IMR-90 (cell line): ENCODE measurements at regions not wholly inside any gene's neighbourhood (a gene's known extent, or its start where the extent isn't known, plus 50 kb on each side); places are given as distances from the start of the nearest gene placed in this dataset.

Source experiments
- ATAC-seq: fragments of 200-7000 bp; cut with Tn5 transposase; 2 replicates; pipeline ENCODE4 v1.9.1; 2020; ENCODE audit warnings: low read depth, mild to moderate bottlenecking, moderate library complexity
- BruUV-seq: library from RNA; stranded (reverse); fragments of 400-500 nt; replicated peaks from 2 replicates; lab custom pipeline; 2021; lab: Mats Ljungman, UMichigan
- CTCF ChIA-PET: fragments of 300-600 bp; formaldehyde crosslinking; extraction: SDS; loops from one replicate; lab custom pipeline; 2021; ENCODE audit warnings: antibody characterized with exemption; lab: Yijun Ruan, JAX
- POLR2A ChIA-PET: fragments of 300-600 bp; sonication (Branson Sonifier 250); formaldehyde crosslinking; loops from one replicate; lab custom pipeline; 2022; ENCODE audit warnings: antibody characterized with exemption; ENCODE audit not compliant: unreplicated experiment; lab: Charles Lee
- DNase-seq: peaks from one replicate; pipeline ENCODE4 v3.0.0; 2013
- H2AFZ ChIP-seq: replicated peaks from 2 replicates; pipeline ENCODE3; 2013; ENCODE audit warnings: low read length, mild to moderate bottlenecking; ENCODE audit not compliant: poor library complexity
- H2AK5ac ChIP-seq: 2 replicates; pipeline ENCODE4 v1.6.1; 2013; ENCODE audit warnings: low read depth, low read length, inconsistent platforms
- H2AK9ac ChIP-seq: replicated peaks from 2 replicates; pipeline ENCODE3; 2013; ENCODE audit warnings: mild to moderate bottlenecking, low read depth, low read length, moderate library complexity; ENCODE audit not compliant: poor library complexity
- H2BK120ac ChIP-seq: 2 replicates; pipeline ENCODE4 v1.6.1; 2013; ENCODE audit warnings: low read depth, low read length, inconsistent platforms
- H2BK15ac ChIP-seq: 3 replicates; pipeline ENCODE4 v1.6.1; 2013; ENCODE audit warnings: low read depth, low read length, inconsistent platforms
- H2BK20ac ChIP-seq: 2 replicates; pipeline ENCODE4 v1.6.1; 2013; ENCODE audit warnings: low read depth, mild to moderate bottlenecking, inconsistent platforms, low read length, moderate library complexity
- H2BK5ac ChIP-seq: 2 replicates; pipeline ENCODE4 v1.6.1; 2013; ENCODE audit warnings: mild to moderate bottlenecking, low read depth, low read length, inconsistent platforms; ENCODE audit not compliant: poor library complexity, severe bottlenecking
- H3K14ac ChIP-seq: replicated peaks from 2 replicates; pipeline ENCODE4 v1.6.1; 2013; ENCODE audit warnings: low read depth, low read length, inconsistent platforms
- H3K18ac ChIP-seq: 2 replicates; pipeline ENCODE4 v1.6.1; 2013; ENCODE audit warnings: low read depth, low read length, control low read depth
- H3K23ac ChIP-seq: 2 replicates; pipeline ENCODE4 v1.6.1; 2013; ENCODE audit warnings: low read depth, low read length, inconsistent platforms
- H3K27ac ChIP-seq: 2 replicates; pipeline ENCODE4 v1.5.1; 2013; ENCODE audit warnings: mild to moderate bottlenecking, control low read depth, low read length; ENCODE audit not compliant: insufficient read depth
- H3K27me3 ChIP-seq: 2 replicates; pipeline ENCODE4 v1.6.1; 2013; ENCODE audit warnings: low read length; ENCODE audit not compliant: control insufficient read depth, insufficient read depth
- H3K36me3 ChIP-seq: 2 replicates; pipeline ENCODE4 v1.6.1; 2013; ENCODE audit warnings: low read length, mixed read lengths; ENCODE audit not compliant: control insufficient read depth, insufficient read depth
- H3K4ac ChIP-seq: 2 replicates; pipeline ENCODE4 v1.6.1; 2013; ENCODE audit warnings: low read depth, low read length, inconsistent platforms
- H3K4me1 ChIP-seq: 2 replicates; pipeline ENCODE4 v1.6.1; 2013; ENCODE audit warnings: low read length, mixed read lengths; ENCODE audit not compliant: control insufficient read depth, insufficient read depth
- H3K4me2 ChIP-seq: 2 replicates; pipeline ENCODE4 v1.6.1; 2013; ENCODE audit warnings: low read depth, mild to moderate bottlenecking, control low read depth, low read length, moderate library complexity
- H3K4me3 ChIP-seq: 2 replicates; pipeline ENCODE4 v1.5.1; 2013; ENCODE audit warnings: low read depth, mild to moderate bottlenecking, control low read depth, low read length, moderate library complexity; ENCODE audit not compliant: insufficient read depth
- H3K56ac ChIP-seq: 2 replicates; pipeline ENCODE4 v1.6.1; 2013; ENCODE audit warnings: low read length, inconsistent platforms; ENCODE audit not compliant: insufficient read depth; ENCODE audit errors: extremely low read depth
- H3K79me1 ChIP-seq, 2 experiments: 2 replicates each; pipeline ENCODE4 v1.6.1; 2013; ENCODE audit warnings: low read length in 2 of 2, inconsistent platforms in 1 of 2, low read depth in 1 of 2
- H3K9ac ChIP-seq: 2 replicates; pipeline ENCODE4 v1.6.1; 2013; ENCODE audit warnings: low read depth, low read length, control low read depth
- H3K9me1 ChIP-seq: 2 replicates; pipeline ENCODE4 v1.6.1; 2013; ENCODE audit warnings: low read length, inconsistent platforms; ENCODE audit not compliant: insufficient read depth
- H3K9me3 ChIP-seq: 2 replicates; pipeline ENCODE4 v1.6.1; 2013; ENCODE audit warnings: low read length; ENCODE audit not compliant: control insufficient read depth, insufficient read depth
- H4K20me1 ChIP-seq: 2 replicates; pipeline ENCODE4 v1.6.1; 2013; ENCODE audit warnings: low read length, inconsistent platforms; ENCODE audit not compliant: insufficient read depth
- H4K5ac ChIP-seq: 2 replicates; pipeline ENCODE4 v1.6.1; 2013; ENCODE audit warnings: mild to moderate bottlenecking, low read depth, low read length, control low read depth
- H4K8ac ChIP-seq, 2 experiments: 2 replicates each; pipeline ENCODE4 v1.6.1; 2013; ENCODE audit warnings: low read depth in 2 of 2, low read length in 2 of 2, control low read depth in 1 of 2, inconsistent platforms in 1 of 2
- H4K91ac ChIP-seq: 2 replicates; pipeline ENCODE4 v1.6.1; 2013; ENCODE audit warnings: low read depth, low read length, inconsistent platforms; ENCODE audit not compliant: insufficient read depth
- CEBPB ChIP-seq: IDR thresholded peaks from 2 replicates; pipeline ENCODE4 v1.6.1; 2012; ENCODE audit warnings: low read depth, low read length, improper control_type of control experiment
- CHD1 ChIP-seq: IDR thresholded peaks from 2 replicates; pipeline ENCODE4 v1.6.1; 2012; ENCODE audit warnings: low read depth, low read length, improper control_type of control experiment
- FOS ChIP-seq: fragments of 150-350 bp; IDR thresholded peaks from 2 replicates; pipeline ENCODE4 v1.6.1; 2016; ENCODE audit warnings: low read depth, low read length
- MXI1 ChIP-seq: IDR thresholded peaks from 2 replicates; pipeline ENCODE4 v1.6.1; 2012; ENCODE audit warnings: low read depth, mild to moderate bottlenecking, low read length, moderate library complexity, borderline replicate concordance
- NFE2L2 ChIP-seq: fragments of 150-350 bp; IDR thresholded peaks from 2 replicates; pipeline ENCODE4 v1.6.1; 2016; ENCODE audit warnings: low read depth, mild to moderate bottlenecking, low read length
- RAD21 ChIP-seq: IDR thresholded peaks from 2 replicates; pipeline ENCODE4 v1.6.1; 2012; ENCODE audit warnings: low read length, improper control_type of control experiment
- SMC3 ChIP-seq: fragments of 150-350 bp; IDR thresholded peaks from 2 replicates; pipeline ENCODE4 v1.6.1; 2016; ENCODE audit warnings: low read depth, mild to moderate bottlenecking, antibody characterized with exemption, low read length, moderate library complexity
- WGBS, 2 experiments: methylation state at CpG; one replicate each; pipeline versions ENCODE4 v1.1.5 to v1.1.7; 2013; ENCODE audit warnings: missing lambda C conversion rate in 2 of 2; ENCODE audit not compliant: insufficient read length in 1 of 2; ENCODE audit errors: extremely low coverage in 2 of 2; 5-methylcytosine and 5-hydroxymethylcytosine counted together
- dilution Hi-C: fragments of 300-500 bp; cut with HindIII; formaldehyde crosslinking; loops from one replicate; pipeline ENCODE4 v1.14.3; 2018; ENCODE audit warnings: low sequenced_read_pairs; ENCODE audit not compliant: unreplicated experiment
- in situ Hi-C: fragments of 300-500 bp; cut with MboI; formaldehyde crosslinking; loops from 3 replicates; pipeline ENCODE4 v1.14.3; 2019; ENCODE audit warnings: low sequenced_read_pairs, inconsistent platforms, mixed read lengths
- intact Hi-C: fragments of 100-400 bp; cut with micrococcal nuclease; formaldehyde crosslinking; loops from 2 replicates; pipeline ENCODE4 v1.10.0; 2022
- TF ChIP-seq, protein P1 (sequence below): fragments of 150-350 bp; IDR thresholded peaks from 2 replicates; pipeline ENCODE4 v1.6.1; 2017; ENCODE audit warnings: mild to moderate bottlenecking, antibody characterized with exemption, low read length, low read depth

DNA sequence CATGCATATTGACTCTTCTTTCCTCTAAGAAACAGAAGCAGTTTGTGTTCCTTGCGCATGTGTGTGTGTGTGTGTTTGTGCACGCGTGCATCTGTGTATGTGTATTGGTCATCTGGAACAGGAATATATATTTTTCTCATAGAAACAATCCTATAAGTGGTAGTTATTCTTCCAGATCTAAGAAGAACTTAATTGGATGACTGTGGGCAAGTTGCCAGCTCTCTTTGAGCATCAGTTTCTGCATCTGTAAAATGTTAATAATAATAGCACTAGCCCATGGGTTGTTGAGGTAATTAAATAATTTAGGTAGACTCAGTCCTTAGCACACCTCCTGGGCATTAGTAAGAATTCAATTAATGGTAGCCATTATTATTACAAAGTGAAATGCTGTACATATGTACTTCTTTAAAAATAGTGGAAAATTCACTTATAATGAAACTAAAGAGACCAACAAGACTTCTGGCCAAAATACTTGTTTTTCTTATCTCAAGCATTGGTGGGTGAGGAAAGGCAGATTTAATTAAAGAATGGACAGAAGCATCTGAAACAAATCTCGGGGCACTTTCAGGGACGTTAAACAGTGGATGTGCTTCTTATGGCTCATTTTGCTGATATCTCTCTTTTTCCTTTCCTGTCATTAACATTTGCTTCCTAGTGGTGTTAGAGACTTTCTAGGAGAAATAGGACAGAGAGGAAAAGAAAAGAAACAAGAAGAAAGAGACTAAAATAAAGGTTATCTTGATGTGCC, 124.9 kb upstream of the HABP2 start:
- H3K27ac ChIP-seq = no peak overlapping the region
- H2BK120ac ChIP-seq = no peak overlapping the region
- H3K14ac ChIP-seq = no peak overlapping the region
- no peak overlapping the region for H3K4me3 ChIP-seq
- ChIA-PET CTCF (no interaction called here), POLR2A (no interaction called here)
- no peak overlapping the region for H3K4ac ChIP-seq
- in situ Hi-C loops (no loop called here), intact Hi-C loops (no loop called here), dilution Hi-C loops (no loop called here)
- H3K9me3 ChIP-seq = no peaks in the 10 kb centered on the region
- H4K5ac ChIP-seq = no peak overlapping the region
- H3K36me3 ChIP-seq = no peaks in the 10 kb centered on the region
- no peak overlapping the region for H4K8ac ChIP-seq
- H2BK20ac ChIP-seq = no peak overlapping the region
- no peak overlapping the region for H2BK5ac ChIP-seq
- no CpG with 5 or more reads among the region's 5 CpGs for WGBS, 2 experiments
- no peak overlapping the region for H2AFZ ChIP-seq
- no peak overlapping the region for H3K56ac ChIP-seq
- H2BK15ac ChIP-seq = no peak overlapping the region
- H3K23ac ChIP-seq = no peak overlapping the region
- no peaks in the 10 kb centered on the region for H4K20me1 ChIP-seq
- H2AK9ac ChIP-seq = no peak overlapping the region
- no peak overlapping the region for H3K18ac ChIP-seq
- no peaks in the 10 kb centered on the region for H3K79me1 ChIP-seq
- no TSS peak for BruUV-seq
- H3K9ac ChIP-seq = no peak overlapping the region
- TF ChIP-seq NFE2L2 (no peak), MXI1 (no peak), SMC3 (no peak), CEBPB (no peak), CHD1 (no peak), RAD21 (no peak), FOS (no peak)
- TF ChIP-seq, protein P1, sequence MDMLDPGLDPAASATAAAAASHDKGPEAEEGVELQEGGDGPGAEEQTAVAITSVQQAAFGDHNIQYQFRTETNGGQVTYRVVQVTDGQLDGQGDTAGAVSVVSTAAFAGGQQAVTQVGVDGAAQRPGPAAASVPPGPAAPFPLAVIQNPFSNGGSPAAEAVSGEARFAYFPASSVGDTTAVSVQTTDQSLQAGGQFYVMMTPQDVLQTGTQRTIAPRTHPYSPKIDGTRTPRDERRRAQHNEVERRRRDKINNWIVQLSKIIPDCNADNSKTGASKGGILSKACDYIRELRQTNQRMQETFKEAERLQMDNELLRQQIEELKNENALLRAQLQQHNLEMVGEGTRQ = no peak
- no peak for ATAC-seq
- no peak overlapping the region for H4K91ac ChIP-seq
- no peak overlapping the region for H3K4me2 ChIP-seq
- H3K27me3 ChIP-seq = no peaks in the 10 kb centered on the region
- H3K9me1 ChIP-seq = no peaks in the 10 kb centered on the region
- no peak overlapping the region for H2AK5ac ChIP-seq
- no peak for DNase-seq
- H3K4me1 ChIP-seq = no peaks in the 10 kb centered on the region
